Liver (tissue), 3 donors: ENCODE measurements at regions not wholly inside any gene's neighbourhood (a gene's known extent, or its start where the extent isn't known, plus 50 kb on each side); places are given as distances from the start of the nearest gene placed in this dataset.

Experiments used
- ATF3 ChIP-seq: IDR thresholded peaks from 2 replicates; pipeline ENCODE4 v1.6.1; 2016; ENCODE audit warnings: antibody characterized with exemption
- EGR1 ChIP-seq, 2 donors: IDR thresholded peaks; 2 replicates each; pipeline ENCODE4 v1.6.1; 2016 to 2018; ENCODE audit warnings: antibody characterized with exemption in 2 of 2, low read depth in 2 of 2
- HNF4A ChIP-seq, 2 donors: conservative IDR thresholded peaks; 2 replicates each; pipeline ENCODE4 v1.6.1; 2016; ENCODE audit warnings: antibody characterized with exemption in 2 of 2, mild to moderate bottlenecking in 2 of 2
- HNF4G ChIP-seq: IDR thresholded peaks from 2 replicates; pipeline ENCODE4 v1.6.1; 2016; ENCODE audit warnings: antibody characterized with exemption
- MAX ChIP-seq: IDR thresholded peaks from 2 replicates; pipeline ENCODE4 v1.6.1; 2016; ENCODE audit warnings: antibody characterized with exemption
- RAD21 ChIP-seq, 2 donors: IDR thresholded peaks; 2 replicates each; pipeline ENCODE4 v1.6.1; 2016; ENCODE audit warnings: antibody characterized with exemption in 2 of 2, mild to moderate bottlenecking in 2 of 2
- RXRA ChIP-seq, 2 donors: IDR thresholded peaks; 2 replicates each; pipeline ENCODE4 v1.6.1; 2017 to 2018; ENCODE audit warnings: antibody characterized with exemption in 2 of 2, mild to moderate bottlenecking in 1 of 2
- SP1 ChIP-seq: IDR thresholded peaks from 2 replicates; pipeline ENCODE4 v1.6.1; 2018; ENCODE audit warnings: antibody characterized with exemption, mild to moderate bottlenecking
- YY1 ChIP-seq: IDR thresholded peaks from 2 replicates; pipeline ENCODE4 v1.6.1; 2016; ENCODE audit warnings: antibody characterized with exemption, mild to moderate bottlenecking
- TF ChIP-seq, protein P1 (sequence below): fragments of 150-350 bp; IDR thresholded peaks from 2 replicates; pipeline ENCODE4 v1.5.1; 2017; ENCODE audit warnings: improper control_type of control experiment, low read depth, low read length; ENCODE audit not compliant: missing input control
- TF ChIP-seq, protein P2 (sequence below): IDR thresholded peaks from 2 replicates; pipeline ENCODE4 v1.6.1; 2016; ENCODE audit warnings: antibody characterized with exemption, mild to moderate bottlenecking
- TF ChIP-seq, protein P3 (sequence below): IDR thresholded peaks from 2 replicates; pipeline ENCODE4 v1.6.1; 2016; ENCODE audit warnings: antibody characterized with exemption
- donor health status: healthy.
- donor health status: healthy.

- TF ChIP-seq, protein P1, sequence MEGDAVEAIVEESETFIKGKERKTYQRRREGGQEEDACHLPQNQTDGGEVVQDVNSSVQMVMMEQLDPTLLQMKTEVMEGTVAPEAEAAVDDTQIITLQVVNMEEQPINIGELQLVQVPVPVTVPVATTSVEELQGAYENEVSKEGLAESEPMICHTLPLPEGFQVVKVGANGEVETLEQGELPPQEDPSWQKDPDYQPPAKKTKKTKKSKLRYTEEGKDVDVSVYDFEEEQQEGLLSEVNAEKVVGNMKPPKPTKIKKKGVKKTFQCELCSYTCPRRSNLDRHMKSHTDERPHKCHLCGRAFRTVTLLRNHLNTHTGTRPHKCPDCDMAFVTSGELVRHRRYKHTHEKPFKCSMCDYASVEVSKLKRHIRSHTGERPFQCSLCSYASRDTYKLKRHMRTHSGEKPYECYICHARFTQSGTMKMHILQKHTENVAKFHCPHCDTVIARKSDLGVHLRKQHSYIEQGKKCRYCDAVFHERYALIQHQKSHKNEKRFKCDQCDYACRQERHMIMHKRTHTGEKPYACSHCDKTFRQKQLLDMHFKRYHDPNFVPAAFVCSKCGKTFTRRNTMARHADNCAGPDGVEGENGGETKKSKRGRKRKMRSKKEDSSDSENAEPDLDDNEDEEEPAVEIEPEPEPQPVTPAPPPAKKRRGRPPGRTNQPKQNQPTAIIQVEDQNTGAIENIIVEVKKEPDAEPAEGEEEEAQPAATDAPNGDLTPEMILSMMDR = no peak
- TF ChIP-seq RXRA (IDR thresholded peaks at IDR 0.05) (no peak), SP1 (no peak), HNF4A (conservative IDR thresholded peaks at IDR 0.05) (no peak), RAD21 (IDR thresholded peaks at IDR 0.05) (no peak), YY1 (no peak), EGR1 (IDR thresholded peaks at IDR 0.05; ENCODE audit: low read depth in 2 of 2) (no peak), MAX (no peak), ATF3 (no peak), HNF4G (no peak)
- TF ChIP-seq, protein P2, sequence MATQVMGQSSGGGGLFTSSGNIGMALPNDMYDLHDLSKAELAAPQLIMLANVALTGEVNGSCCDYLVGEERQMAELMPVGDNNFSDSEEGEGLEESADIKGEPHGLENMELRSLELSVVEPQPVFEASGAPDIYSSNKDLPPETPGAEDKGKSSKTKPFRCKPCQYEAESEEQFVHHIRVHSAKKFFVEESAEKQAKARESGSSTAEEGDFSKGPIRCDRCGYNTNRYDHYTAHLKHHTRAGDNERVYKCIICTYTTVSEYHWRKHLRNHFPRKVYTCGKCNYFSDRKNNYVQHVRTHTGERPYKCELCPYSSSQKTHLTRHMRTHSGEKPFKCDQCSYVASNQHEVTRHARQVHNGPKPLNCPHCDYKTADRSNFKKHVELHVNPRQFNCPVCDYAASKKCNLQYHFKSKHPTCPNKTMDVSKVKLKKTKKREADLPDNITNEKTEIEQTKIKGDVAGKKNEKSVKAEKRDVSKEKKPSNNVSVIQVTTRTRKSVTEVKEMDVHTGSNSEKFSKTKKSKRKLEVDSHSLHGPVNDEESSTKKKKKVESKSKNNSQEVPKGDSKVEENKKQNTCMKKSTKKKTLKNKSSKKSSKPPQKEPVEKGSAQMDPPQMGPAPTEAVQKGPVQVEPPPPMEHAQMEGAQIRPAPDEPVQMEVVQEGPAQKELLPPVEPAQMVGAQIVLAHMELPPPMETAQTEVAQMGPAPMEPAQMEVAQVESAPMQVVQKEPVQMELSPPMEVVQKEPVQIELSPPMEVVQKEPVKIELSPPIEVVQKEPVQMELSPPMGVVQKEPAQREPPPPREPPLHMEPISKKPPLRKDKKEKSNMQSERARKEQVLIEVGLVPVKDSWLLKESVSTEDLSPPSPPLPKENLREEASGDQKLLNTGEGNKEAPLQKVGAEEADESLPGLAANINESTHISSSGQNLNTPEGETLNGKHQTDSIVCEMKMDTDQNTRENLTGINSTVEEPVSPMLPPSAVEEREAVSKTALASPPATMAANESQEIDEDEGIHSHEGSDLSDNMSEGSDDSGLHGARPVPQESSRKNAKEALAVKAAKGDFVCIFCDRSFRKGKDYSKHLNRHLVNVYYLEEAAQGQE = no peak
- TF ChIP-seq, protein P3, sequence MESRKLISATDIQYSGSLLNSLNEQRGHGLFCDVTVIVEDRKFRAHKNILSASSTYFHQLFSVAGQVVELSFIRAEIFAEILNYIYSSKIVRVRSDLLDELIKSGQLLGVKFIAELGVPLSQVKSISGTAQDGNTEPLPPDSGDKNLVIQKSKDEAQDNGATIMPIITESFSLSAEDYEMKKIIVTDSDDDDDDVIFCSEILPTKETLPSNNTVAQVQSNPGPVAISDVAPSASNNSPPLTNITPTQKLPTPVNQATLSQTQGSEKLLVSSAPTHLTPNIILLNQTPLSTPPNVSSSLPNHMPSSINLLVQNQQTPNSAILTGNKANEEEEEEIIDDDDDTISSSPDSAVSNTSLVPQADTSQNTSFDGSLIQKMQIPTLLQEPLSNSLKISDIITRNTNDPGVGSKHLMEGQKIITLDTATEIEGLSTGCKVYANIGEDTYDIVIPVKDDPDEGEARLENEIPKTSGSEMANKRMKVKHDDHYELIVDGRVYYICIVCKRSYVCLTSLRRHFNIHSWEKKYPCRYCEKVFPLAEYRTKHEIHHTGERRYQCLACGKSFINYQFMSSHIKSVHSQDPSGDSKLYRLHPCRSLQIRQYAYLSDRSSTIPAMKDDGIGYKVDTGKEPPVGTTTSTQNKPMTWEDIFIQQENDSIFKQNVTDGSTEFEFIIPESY = no peak
Observed at GRCh38 chr2:220885593-220885992, 686.5 kb downstream of the EPHA4 start.
